Activated CD4-positive, alpha-beta T cell treated with anti-CD3 and anti-CD28 coated beads, Interleukin-10, Interleukin-2, amounts not matched to agents 100 ng/mL and 50 ng/mL, durations not matched to agents 16 hours and 8 hours (primary cell): ENCODE measurements at regions not wholly inside any gene's neighbourhood (a gene's known extent, or its start where the extent isn't known, plus 50 kb on each side); places are given as distances from the start of the nearest gene placed in this dataset.

Experiments used
- DNase-seq: peaks from one replicate; pipeline ENCODE4 v3.0.0-alpha.2; 2020

DNA sequence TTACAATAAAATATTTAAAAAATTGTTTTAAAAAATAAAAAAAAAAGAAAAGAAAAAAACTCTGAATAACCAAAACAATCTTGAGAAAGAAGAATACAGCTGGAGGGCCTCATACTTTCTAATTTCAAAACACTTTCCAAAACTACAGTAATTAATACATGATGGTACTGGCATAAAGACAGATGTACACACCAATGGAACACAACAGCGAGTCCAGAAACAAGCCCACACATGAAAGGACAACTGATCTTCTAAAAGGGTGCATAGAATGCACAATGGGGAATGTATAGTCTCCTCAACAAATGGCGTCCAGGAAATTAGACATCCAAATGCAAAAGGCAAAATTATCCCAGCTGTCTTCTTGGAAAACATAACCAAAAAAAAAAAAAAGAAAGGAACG, 99.6 kb downstream of the LURAP1L start:
- no peak for DNase-seq

DNA sequence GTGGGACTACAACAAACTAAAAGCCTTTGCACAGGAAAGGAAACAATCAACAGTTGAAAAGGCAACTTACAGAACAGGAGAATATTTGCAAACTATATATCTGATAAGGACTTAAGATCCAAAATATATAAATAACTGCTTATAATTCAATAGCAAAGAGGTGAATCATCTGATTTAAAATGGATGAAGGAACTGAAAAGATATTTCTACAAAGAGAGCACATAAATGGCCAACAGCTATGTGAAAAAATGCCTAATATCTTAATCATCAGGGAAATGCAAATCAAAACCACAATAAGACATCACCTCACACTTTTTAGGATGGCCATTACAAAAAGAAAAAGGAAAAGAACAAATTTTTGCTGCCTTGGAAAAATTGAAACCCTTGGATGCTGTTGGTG, 100.4 kb downstream of the LURAP1L start:
- no peak for DNase-seq

DNA sequence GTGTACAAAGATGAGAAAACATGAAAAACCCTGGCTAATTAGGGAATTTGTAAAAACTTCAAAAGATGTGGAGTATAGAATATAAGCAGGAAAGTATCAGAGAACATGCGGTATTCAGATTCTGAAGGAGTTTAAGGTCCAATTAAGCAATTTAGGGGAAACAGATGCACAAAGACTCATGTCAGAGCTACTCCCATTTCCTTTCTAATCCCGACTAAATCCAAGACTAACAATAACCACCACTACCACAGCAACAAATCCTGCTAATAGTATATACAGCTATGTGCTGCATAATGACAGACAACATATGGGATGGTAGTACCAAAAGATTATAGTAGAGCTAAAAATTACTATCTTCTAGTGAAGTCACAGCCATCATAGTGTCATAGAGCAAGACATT, 102.1 kb downstream of the LURAP1L start:
- no peak for DNase-seq

DNA sequence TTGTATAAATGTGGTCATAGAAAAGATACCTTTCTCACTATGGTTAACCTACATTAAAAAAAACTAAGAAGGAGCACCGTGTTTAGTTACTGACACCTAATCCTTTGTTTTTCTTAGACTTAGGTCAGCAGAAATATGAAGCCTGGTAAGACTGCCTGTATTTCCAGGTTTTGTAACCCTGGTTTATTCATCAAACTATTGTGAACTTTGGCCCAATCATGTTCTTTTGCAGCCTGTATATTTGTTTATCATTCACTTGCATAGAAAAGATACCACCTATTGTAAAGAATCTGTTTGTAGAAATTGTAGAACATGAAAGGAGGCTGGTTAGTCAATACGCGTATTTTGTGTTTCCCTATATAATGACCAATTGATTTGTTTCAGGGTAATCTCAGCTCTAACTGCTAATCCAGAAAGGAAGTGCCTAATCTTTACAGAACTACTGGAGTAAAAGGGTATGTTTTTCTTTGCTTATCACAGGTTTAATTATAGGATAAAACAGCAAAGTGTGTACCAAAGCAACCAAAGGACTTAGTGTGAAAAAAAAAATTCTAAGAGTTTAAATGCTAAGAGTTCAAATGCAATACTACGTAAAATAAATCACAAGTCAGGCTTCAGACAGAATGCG, 103.6 kb downstream of the LURAP1L start:
- no peak for DNase-seq

DNA sequence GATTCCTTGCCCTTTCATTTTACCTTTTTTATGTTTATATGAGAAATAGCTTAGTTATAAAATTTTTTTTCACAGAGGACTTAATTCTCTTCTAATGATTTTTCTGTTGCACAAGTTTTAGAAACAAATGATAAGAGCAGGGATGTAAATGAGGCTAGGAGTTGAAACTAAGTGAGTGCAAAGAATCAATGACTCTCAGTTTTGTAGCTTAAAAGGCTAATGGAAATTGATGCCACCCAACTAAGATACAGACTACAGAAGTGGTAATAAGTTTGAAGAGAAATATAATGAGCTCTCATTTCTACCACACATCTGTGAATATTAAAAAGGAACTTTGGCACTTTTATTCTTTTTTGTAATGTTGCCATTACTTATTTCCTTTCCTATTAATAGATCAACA, 105.1 kb downstream of the LURAP1L start:
- no peak for DNase-seq

DNA sequence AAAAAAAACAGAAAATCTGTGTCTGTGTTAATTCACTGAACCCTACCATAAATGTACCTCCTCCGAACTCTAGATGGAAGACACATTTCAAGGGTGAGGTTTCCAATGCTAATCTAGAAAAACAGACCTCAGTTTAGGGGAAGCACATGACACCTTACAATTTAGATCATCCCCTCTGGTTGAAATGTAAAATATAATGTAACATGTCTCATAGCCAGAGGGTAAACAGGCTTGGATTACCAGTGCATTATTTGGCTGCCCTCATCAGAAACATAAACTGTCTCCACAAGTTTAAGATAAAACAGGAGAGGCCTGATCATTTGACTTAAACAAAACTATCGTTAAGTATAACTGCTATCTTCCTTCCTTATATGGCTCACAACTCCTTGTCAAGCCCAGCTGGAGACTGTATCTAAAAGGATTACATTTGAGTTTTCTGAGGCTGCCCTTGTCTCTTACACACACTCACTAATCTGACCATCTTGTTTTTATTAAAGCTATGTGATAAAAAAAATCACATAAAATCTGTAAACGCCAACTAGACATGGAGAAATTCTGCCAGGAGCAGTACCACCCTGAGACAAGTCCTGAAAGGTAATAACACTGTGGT, 105.7 kb downstream of the LURAP1L start:
- no peak for DNase-seq

DNA sequence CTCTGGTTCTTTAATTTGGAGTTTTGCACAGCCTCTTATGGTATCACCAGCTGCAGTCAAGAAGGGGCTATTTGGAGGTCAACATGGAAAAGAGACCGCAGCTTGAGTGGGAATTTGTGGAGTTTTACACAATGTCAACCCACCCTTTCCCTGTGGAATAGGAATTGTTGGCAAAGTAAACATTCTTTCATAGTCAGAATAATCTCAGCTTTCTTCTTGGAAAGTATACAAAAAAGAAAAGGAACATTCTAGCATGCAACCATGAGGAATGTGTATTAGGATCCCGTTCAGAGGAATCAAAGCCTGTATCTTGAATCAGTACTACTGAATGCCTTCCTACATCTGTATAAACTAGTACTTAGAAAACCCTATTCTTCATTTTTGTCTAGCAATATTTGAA, 107.6 kb downstream of the LURAP1L start:
- no peak for DNase-seq

DNA sequence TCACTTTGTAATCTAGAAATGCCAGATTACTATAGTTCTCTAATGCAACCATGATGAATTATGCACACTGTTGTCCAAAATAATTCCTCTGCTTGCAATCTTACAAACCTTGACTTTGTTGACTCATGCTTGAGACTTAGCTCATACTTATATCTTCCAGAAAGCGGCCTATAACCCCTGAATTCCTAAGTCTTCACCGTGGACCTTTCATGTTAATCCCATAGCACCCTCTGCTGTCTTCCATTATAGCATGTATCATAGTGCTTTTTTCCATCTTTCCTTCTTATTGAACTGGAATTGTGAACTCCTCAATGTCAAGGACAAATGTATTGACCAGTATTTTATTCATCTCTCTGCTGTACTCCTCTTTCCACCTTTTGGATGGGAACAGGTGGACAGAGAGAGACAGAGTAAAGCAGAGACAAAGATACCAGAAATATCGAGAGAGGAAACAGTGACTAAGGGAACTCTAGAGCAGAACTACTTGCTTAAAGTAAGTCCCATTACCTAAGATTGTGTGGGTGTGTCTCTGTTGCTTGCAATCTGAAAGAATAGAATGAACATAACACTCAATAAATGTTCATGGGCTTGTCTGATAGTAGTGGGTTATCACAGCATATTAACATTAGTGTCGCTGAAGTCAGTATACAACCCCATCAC, 110.0 kb downstream of the LURAP1L start:
- no peak for DNase-seq

DNA sequence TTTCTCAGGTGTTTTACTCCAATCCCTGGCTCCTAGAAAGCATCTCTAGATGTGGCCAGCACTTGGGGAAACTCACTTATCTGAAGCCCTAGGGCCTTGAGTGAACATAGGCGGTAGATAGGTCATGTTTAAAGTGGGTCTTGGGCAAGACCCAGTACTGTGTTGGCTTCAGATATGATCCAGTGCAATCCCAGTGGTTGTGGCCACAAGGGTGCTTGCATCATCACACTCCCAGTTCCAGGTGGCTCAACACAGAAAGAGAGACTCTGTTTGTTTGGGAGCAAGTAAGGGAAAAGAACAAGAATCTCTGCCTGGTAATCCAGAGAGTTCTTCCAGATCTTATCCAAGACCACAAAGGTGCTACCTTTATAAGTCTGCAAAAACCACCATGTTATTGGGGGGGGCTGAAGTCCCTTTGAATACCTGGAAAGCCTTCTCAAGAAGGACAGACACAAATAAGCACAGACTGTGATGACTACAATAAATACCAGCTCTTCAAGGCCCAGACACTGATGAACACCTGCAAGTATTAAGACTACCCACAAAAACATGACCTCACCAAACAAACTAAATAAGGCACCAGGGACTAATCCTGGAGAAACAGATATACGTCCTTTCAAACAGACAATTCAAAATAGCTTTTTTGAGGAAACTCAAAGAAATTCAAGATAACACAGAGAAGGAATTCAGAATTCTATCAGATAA, 114.7 kb downstream of the LURAP1L start:
- DNase-seq: no peak

DNA sequence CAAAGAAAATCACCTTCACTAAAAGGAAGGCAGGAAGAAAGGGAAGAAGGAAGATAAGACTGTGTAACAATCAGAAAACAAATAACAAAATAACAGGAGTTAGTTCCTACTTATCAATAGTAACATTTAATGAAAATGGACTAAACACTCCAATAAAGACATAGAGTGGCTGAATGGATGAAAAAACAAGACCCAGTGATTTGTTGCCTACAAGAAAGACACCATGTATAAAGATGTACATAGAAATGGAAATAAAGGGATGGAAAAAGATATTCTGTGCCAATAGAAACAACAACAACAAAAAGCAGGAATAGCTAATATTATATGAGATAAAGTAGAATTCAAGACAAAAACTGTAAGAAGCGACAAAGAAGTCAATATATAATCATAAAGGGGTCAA, 116.8 kb downstream of the LURAP1L start:
- no peak for DNase-seq

DNA sequence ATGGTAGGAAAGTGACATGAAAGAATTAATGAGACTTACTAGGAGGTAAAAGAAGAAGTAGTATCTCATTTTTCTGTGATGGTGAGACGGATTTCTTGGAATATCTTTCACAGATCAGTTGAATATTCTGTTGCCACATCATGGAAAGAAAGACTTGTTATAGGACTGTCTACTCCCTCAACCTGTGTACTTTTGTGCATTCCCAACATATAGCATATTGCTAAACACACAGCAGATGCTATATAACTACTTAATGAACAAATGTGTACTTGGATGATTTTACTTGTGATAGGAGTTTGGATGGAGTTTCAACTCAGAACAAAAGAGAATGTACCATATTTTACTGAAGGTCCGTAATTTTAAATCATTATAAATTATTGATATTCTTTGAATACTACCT, 128.5 kb downstream of the LURAP1L start:
- no peak for DNase-seq

DNA sequence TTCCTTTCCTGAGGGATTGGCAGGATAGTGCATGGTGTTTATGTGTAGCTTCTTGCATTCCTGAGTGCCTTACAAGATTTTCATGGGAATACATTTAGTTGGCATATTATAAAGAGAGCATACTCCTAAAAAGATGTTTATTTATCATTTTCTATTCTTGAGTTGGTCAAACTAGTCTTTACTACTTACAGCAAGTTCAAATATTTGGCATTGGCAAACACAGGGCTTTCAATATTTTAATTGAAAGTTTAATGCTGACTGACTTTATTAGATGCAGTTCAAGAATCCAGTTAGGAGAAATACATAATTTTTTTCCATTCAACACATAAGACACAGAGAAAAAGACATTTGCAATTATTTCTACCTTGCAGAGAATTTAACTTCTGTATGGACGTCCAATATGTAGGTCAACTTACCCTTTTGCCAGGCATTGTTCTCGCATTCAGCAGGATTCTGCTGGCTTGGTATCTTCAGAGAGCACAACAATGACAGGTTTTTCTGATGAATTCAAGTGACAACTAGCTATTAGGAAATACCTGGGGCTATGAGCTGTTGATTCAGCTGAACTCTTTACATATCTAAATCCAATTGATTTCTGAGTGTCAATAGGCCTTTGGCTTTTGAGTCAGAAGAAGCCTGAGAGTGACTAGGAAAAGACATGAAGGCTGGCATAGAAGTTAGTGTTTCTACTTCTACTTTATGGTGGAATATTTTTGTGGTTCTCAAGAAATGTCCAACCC, 129.6 kb downstream of the LURAP1L start:
- DNase-seq: no peak

DNA sequence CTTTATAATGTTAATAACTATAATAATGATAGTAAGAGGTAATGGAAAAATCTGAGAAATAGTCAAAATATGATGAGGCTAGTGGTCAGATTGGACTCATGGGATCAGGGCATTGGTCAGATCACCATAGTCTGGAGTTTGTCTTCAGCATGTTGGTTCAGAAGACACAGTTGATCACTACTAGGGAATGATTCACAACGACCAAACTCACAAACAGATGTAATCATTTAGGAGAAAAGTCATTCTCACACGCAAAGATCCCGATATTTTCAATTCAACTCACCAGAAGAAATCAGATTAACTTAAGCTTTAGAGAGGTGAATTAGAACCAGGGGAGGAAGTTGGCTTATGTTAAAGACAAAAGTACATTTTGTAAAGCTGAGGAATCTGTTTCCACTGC, 131.8 kb downstream of the LURAP1L start:
- no peak for DNase-seq

DNA sequence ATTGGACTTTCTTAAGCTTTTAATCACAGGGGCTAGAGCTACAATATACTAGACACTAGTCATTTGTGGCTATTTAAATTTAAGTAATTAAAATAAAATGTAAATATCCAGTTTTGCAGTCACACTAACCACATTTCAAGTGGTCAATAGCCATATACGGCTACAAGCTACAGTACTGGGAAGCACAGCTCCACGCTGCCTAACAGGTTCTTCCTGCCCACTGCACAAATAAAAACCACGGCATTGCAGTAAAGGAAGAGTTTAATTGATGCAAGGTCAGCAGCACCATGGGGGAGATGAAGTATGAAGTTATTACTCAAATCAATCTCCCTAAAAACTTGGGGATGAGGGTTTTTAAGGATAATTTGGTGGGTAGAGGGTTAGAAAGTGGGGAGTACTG, 134.1 kb downstream of the LURAP1L start:
- no peak for DNase-seq

DNA sequence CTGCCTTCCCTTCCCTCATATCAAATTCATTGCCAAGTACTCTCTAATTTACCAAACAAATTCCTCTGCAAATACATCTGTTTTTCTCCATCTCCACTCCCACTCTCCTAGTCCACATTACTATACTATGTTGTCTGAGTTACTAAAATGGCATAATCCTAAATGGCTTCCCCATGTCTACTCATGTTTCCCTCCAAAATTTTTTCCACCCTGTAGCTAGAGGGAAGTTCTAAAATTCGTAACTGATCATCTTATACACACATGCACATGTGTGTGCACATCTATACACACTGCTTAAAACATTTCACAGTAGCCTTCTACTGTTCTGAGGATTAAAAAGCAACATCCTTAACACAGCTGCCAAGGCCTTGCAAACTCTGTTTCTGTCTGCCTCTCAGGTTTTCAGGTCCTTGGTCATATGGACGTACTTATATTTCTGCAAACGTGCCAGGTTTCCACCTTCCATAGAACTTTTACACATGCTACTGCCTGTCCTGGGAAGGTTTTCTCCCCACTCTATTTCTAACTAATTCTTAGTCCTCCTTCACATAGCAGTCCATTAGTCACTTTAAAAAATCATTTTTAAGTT, 140.6 kb downstream of the LURAP1L start:
- no peak for DNase-seq

DNA sequence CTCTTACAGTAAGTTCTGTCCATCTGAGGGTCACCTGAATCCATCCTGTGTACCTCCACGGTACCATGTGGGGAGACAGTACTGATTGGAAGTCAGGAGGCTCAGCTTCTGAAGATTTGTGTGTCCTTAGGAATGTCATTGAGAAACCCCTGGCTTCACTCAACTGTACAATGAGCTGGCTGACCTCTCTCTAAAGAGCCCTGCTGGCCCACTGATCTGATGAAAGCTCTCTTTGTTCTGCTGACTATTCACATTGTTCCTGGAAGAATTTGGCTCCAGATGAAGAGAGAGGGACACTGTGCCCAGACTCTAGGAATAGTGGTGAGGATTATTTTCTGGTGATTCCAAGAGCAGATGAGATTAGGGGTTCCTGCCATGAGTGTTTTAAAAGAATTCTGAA, 141.2 kb downstream of the LURAP1L start:
- no peak for DNase-seq

DNA sequence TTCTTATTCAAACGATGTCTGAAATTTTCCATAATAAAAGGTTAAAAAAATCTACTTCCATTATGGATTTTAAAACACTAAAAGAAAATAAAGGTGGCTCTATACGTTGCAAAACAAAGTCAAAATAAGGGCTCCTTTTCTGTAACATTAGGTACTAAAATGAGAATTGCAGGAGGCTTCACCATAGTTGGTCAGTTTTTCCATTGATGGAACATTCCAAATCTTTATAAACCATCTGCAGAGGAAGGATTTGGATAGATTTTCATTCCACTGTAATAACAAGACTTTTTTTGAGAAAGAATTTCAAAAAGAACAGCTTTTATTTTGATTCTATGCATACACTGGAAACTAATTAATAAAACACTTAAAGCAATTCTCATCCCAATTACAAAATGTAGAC, 145.6 kb downstream of the LURAP1L start:
- no peak for DNase-seq

DNA sequence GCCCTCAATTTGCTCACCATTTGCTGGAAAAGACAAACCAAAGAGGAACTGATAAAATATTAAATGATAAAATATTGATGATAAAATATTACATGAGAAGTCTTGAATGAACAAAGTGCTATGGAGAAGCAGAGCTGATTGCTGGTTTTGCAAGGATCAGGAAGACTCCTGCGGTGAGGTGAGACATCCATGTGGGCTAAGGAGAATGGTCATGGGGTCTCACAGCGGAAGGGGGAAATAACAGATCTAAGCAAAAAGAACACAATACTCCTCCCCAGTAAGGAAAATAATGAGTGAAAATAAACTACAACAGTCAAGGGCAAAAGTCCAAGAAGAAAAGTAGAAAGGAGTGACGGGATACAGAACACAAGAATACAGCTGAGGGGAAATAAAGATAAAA, 146.8 kb downstream of the LURAP1L start:
- DNase-seq: no peak

DNA sequence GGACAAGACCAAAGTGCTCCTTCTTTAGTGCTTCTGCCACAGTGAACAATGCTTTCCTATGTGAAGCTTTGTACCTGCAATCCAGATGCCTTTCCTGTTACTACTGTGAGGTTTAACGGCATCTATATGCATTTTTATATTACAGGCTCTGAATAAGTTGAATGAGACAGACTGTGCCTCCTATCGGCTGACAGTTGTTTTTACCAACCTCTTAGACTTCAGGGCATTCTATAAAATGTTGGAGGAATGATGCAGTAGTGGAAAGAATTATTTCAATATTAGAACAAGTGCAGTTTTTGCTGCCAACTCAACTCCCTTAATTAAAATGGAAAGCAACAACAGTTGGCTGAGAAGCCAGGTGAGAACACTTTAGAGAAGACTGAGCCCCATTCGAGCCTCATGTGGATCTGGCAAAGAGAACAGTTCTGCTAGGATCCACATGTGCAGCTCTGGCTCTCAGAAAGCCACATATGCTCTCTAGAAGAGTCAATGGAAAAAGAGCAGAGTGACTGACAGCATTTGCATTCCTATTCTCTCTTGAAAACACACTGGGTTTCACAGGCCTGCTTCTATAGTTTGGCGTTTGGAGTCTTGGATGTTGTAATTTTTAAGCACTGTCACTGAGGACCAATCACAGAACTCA, 147.5 kb downstream of the LURAP1L start:
- DNase-seq: no peak

DNA sequence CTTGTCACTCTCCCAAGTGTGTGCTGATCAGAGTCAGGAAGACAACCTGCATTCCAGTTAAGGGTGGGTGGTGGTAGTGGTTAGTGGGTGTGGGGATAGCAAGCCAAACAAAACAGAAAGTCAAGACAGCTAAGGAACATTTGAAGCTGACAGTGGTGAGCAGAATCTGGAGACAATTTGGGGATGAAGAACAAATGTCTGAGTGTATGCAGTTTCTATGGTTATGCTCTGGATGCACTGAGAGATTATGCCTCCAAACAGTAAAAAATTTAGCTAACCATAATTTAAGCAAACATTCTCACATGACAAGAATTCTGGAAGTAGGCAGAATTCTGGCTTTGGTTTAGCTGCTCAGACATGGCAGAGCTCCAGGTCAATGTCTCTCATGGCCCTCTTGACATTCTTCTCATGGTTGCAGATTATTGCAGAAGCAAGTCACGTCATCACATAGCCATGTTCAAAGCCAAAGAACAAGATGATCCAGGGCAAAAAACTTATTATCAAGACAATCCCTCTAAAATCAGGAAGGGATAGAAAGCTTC, 148.7 kb downstream of the LURAP1L start:
- DNase-seq: no peak

DNA sequence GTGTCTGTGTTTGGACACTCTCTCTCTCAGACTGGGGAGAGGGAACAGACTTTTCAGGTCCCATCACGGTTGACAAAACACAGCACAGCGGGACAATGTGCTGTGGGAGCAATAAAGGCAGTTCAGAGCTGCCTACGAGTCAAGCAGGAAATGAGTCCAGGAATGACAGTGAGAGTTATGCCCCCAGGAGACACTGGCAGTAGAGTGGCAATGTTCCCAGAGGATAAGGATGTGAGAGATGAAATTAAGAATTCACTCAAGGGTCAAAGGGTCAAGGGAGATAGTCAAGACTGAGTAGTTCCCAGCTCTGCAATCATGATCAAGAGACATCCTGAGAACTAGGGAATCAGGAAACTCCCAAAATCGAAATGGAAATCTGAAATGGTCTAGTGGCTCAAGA, 156.1 kb downstream of the LURAP1L start:
- DNase-seq: no peak

DNA sequence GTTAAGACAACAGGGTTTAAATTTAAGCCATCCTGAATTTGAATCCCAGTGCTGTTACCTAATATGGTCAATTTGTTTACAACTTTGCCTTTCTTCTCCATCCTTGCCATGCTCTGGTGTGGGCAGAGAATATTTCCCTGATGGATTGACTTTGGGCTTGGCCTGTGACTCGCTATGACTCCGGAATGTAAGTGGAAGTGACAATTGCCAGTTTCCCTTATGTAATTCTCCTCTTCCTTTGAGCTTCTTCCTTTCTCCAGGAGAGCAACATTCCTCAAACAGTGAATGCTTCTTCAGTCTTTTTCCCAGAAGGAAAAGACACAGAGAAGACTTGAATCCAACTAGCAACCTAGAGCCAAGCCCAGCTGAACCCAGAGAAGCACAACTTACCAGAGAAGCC, 159.1 kb downstream of the LURAP1L start:
- DNase-seq: no peak
